HEK293 (cell line): ENCODE measurements at regions not wholly inside any gene's neighbourhood (a gene's known extent, or its start where the extent isn't known, plus 50 kb on each side); places are given as distances from the start of the nearest gene placed in this dataset.

ENCODE experiments used
- KLF9 ChIP-seq: fragments of 450-650 bp; formaldehyde crosslinking; IDR thresholded peaks from 2 replicates; pipeline ENCODE4 v1.5.1; 2016; ENCODE audit warnings: missing biosample characterization, missing genetic modification characterization, low read depth
- MYNN ChIP-seq: fragments of 450-650 bp; formaldehyde crosslinking; IDR thresholded peaks from 2 replicates; pipeline ENCODE4 v1.5.1; 2016; ENCODE audit warnings: missing biosample characterization, missing genetic modification characterization, borderline replicate concordance
- PATZ1 ChIP-seq: fragments of 450-650 bp; formaldehyde crosslinking; IDR thresholded peaks from 2 replicates; pipeline ENCODE4 v1.5.1; 2016; ENCODE audit warnings: missing biosample characterization, missing genetic modification characterization
- REST ChIP-seq: fragments of 450-650 bp; formaldehyde crosslinking; IDR thresholded peaks from 2 replicates; pipeline ENCODE4 v1.5.1; 2016; ENCODE audit warnings: missing biosample characterization, missing genetic modification characterization
- SP3 ChIP-seq: fragments of 450-650 bp; formaldehyde crosslinking; IDR thresholded peaks from 2 replicates; pipeline ENCODE4 v1.5.1; 2016; ENCODE audit warnings: missing biosample characterization, missing genetic modification characterization
- ZFP69B ChIP-seq: fragments of 450-650 bp; formaldehyde crosslinking; IDR thresholded peaks from 2 replicates; pipeline ENCODE4 v1.5.1; 2016; ENCODE audit warnings: missing biosample characterization, missing genetic modification characterization
- ZNF140 ChIP-seq: fragments of 450-650 bp; formaldehyde crosslinking; IDR thresholded peaks from 2 replicates; pipeline ENCODE4 v1.5.1; 2016; ENCODE audit warnings: missing biosample characterization, missing genetic modification characterization
- ZNF174 ChIP-seq: fragments of 450-650 bp; formaldehyde crosslinking; IDR thresholded peaks from 2 replicates; pipeline ENCODE4 v1.5.0; 2017; ENCODE audit warnings: missing biosample characterization, mild to moderate bottlenecking, missing genetic modification characterization
- ZNF26 ChIP-seq: fragments of 450-650 bp; formaldehyde crosslinking; IDR thresholded peaks from 2 replicates; pipeline ENCODE4 v1.5.1; 2016; ENCODE audit warnings: missing biosample characterization, missing genetic modification characterization
- ZNF398 ChIP-seq: fragments of 450-650 bp; formaldehyde crosslinking; IDR thresholded peaks from 2 replicates; pipeline ENCODE4 v1.5.1; 2017; ENCODE audit warnings: missing biosample characterization, missing genetic modification characterization
- ZNF423 ChIP-seq: fragments of 450-650 bp; formaldehyde crosslinking; IDR thresholded peaks from 2 replicates; pipeline ENCODE4 v1.5.1; 2016; ENCODE audit warnings: missing biosample characterization, missing genetic modification characterization
- ZNF529 ChIP-seq: fragments of 450-650 bp; formaldehyde crosslinking; IDR thresholded peaks from 2 replicates; pipeline ENCODE4 v1.5.1; 2017; ENCODE audit warnings: missing genetic modification characterization, missing biosample characterization; ENCODE audit not compliant: insufficient replicate concordance
- ZNF544 ChIP-seq: fragments of 450-650 bp; formaldehyde crosslinking; IDR thresholded peaks from 2 replicates; pipeline ENCODE4 v1.5.0; 2017; ENCODE audit warnings: missing biosample characterization, missing genetic modification characterization
- ZNF623 ChIP-seq: fragments of 450-650 bp; formaldehyde crosslinking; IDR thresholded peaks from 2 replicates; pipeline ENCODE4 v1.5.1; 2016; ENCODE audit warnings: missing biosample characterization, missing genetic modification characterization
- ZNF629 ChIP-seq: fragments of 450-650 bp; formaldehyde crosslinking; IDR thresholded peaks from 2 replicates; pipeline ENCODE4 v1.5.1; 2017; ENCODE audit warnings: missing biosample characterization, missing genetic modification characterization
- ZNF654 ChIP-seq: fragments of 450-650 bp; formaldehyde crosslinking; IDR thresholded peaks from 2 replicates; pipeline ENCODE4 v1.5.1; 2016; ENCODE audit warnings: low read depth, missing biosample characterization, missing genetic modification characterization
- ZNF791 ChIP-seq: fragments of 450-650 bp; formaldehyde crosslinking; IDR thresholded peaks from 2 replicates; pipeline ENCODE4 v1.5.1; 2016; ENCODE audit warnings: missing biosample characterization, missing genetic modification characterization
- ZNF792 ChIP-seq: fragments of 450-650 bp; formaldehyde crosslinking; IDR thresholded peaks from 2 replicates; pipeline ENCODE4 v1.5.1; 2016; ENCODE audit warnings: missing biosample characterization, missing genetic modification characterization

- TF ChIP-seq ZNF26 (tag by site-specific recombination) = no peak
- no peak for TF ChIP-seq ZNF792 (tag by site-specific recombination)
- peak; percentile 67 for TF ChIP-seq ZNF629 (tag by site-specific recombination)
- TF ChIP-seq ZFP69B = no peak
- no peak for TF ChIP-seq ZNF529 (tag by site-specific recombination)
- no peak for TF ChIP-seq ZNF140 (tag by site-specific recombination)
- TF ChIP-seq ZNF654 (tag by site-specific recombination) = peak; percentile 56
- no peak for TF ChIP-seq KLF9 (tag by site-specific recombination)
- TF ChIP-seq ZNF398 (tag by site-specific recombination) = no peak
- no peak for TF ChIP-seq ZNF174 (tag by site-specific recombination)
- TF ChIP-seq ZNF423 (tag by site-specific recombination) = 0 out of 2 replicates have a peak, but pooled peaks have one; percentile 39
- TF ChIP-seq SP3 (tag by site-specific recombination) = no peak
- TF ChIP-seq MYNN (tag by site-specific recombination) = no peak
- no peak for TF ChIP-seq ZNF544 (tag by site-specific recombination)
- no peak for TF ChIP-seq REST (tag by site-specific recombination)
- TF ChIP-seq ZNF623 = no peak
- TF ChIP-seq PATZ1 (tag by site-specific recombination) = peak; percentile 46; the same call in 1 of the 2 replicates
- no peak for TF ChIP-seq ZNF791 (tag by site-specific recombination)
Measured at GRCh38 chr11:86193297-86194095, 51.1 kb upstream of the EED start (continued).
